Liver (tissue), 3 donors: ENCODE measurements at regions not wholly inside any gene's neighbourhood (a gene's known extent, or its start where the extent isn't known, plus 50 kb on each side); places are given as distances from the start of the nearest gene placed in this dataset.

Experiments used
- ATF3 ChIP-seq: IDR thresholded peaks from 2 replicates; pipeline ENCODE4 v1.6.1; 2016; ENCODE audit warnings: antibody characterized with exemption
- CTCF ChIP-seq: fragments of 150-350 bp; IDR thresholded peaks from 2 replicates; pipeline ENCODE4 v1.5.1; 2017; ENCODE audit warnings: improper control_type of control experiment, low read depth, low read length; ENCODE audit not compliant: missing input control
- EGR1 ChIP-seq, 2 donors: IDR thresholded peaks; 2 replicates each; pipeline ENCODE4 v1.6.1; 2016 to 2018; ENCODE audit warnings: antibody characterized with exemption in 2 of 2, low read depth in 2 of 2
- RAD21 ChIP-seq, 2 donors: IDR thresholded peaks; 2 replicates each; pipeline ENCODE4 v1.6.1; 2016; ENCODE audit warnings: antibody characterized with exemption in 2 of 2, mild to moderate bottlenecking in 2 of 2
- REST ChIP-seq: IDR thresholded peaks from 2 replicates; pipeline ENCODE4 v1.6.1; 2016; ENCODE audit warnings: antibody characterized with exemption, mild to moderate bottlenecking
- YY1 ChIP-seq: IDR thresholded peaks from 2 replicates; pipeline ENCODE4 v1.6.1; 2016; ENCODE audit warnings: antibody characterized with exemption, mild to moderate bottlenecking
- ZBTB33 ChIP-seq: IDR thresholded peaks from 2 replicates; pipeline ENCODE4 v1.6.1; 2016; ENCODE audit warnings: antibody characterized with exemption
- donor health status: healthy.
- donor health status: healthy.

- TF ChIP-seq CTCF (no peak), REST (no peak), YY1 (no peak), EGR1 (IDR thresholded peaks at IDR 0.05; ENCODE audit: low read depth in 2 of 2) (no peak), ATF3 (no peak), ZBTB33 (no peak), RAD21 (IDR thresholded peaks at IDR 0.05) (no peak)
Observed at GRCh38 chr4:18513861-18514260, 492.3 kb upstream of the LCORL start.
